K562 (cell line): ENCODE measurements at regions not wholly inside any gene's neighbourhood (a gene's known extent, or its start where the extent isn't known, plus 50 kb on each side); places are given as distances from the start of the nearest gene placed in this dataset.
"Not testable (repeated sequence)": the region's sequence is repeated elsewhere in the genome, so short reads cannot be mapped to it uniquely, and the experiment has no call there.

Experiments
- ATAC-seq: fragments of 200-7000 bp; cut with Tn5 transposase; 3 replicates; pipeline ENCODE4 v1.9.1; 2020; ENCODE audit warnings: moderate library complexity
- BruUV-seq: library from RNA; stranded (reverse); fragments of 400-500 nt; replicated peaks from 2 replicates; lab custom pipeline; 2021; lab: Mats Ljungman, UMichigan
- CTCF ChIA-PET: fragments of 300-600 bp; formaldehyde crosslinking; extraction: SDS; loops from one replicate; lab custom pipeline; 2021; ENCODE audit warnings: low intra/inter-chr PET ratio; lab: Yijun Ruan, JAX
- POLR2A ChIA-PET: fragments of 300-600, 350-650 bp; sonication (Branson Sonifier 250); formaldehyde crosslinking; extraction: SDS; loops from one replicate; lab custom pipeline; 2021; ENCODE audit warnings: antibody characterized with exemption, inconsistent platforms; lab: Yijun Ruan, JAX
- DNase-seq, 4 experiments: peaks; one replicate each; pipeline versions ENCODE4 v3.0.0 to v3.0.0-alpha.2; 2011 to 2018; ENCODE audit warnings: low spot score in 3 of 4, mixed read lengths in 3 of 4; ENCODE audit errors: extremely low read depth in 1 of 4
- FAIRE-seq: peaks from 2 replicates; lab custom pipeline; 2011; peaks lifted over from hg19 to GRCh38; lab: Jason Lieb, UNC
- H2AFZ ChIP-seq: 2 replicates; pipeline ENCODE4 v1.6.0; 2011; ENCODE audit warnings: low read depth, low read length, control low read depth, inconsistent platforms
- H3K27ac ChIP-seq: fragments of 200-600 bp; 3 replicates; pipeline ENCODE4 v1.8.0; 2011; ENCODE audit warnings: low read depth, mild to moderate bottlenecking, control low read depth, inconsistent platforms, low read length, moderate library complexity, mixed read lengths; ENCODE audit errors: extremely low read depth
- H3K27me3 ChIP-seq, 2 experiments: fragments of 300-600 bp in 1 of 2; 2 replicates in 1 of 2; 3 replicates in 1 of 2; pipeline versions ENCODE4 v1.6.0 to v1.8.0; 2011; ENCODE audit warnings: inconsistent platforms in 2 of 2, low read length in 2 of 2, mild to moderate bottlenecking in 1 of 2, mixed read lengths in 1 of 2, moderate library complexity in 1 of 2; ENCODE audit not compliant: control insufficient read depth in 2 of 2, insufficient read depth in 2 of 2
- H3K36me3 ChIP-seq: fragments of 300-600 bp; 3 replicates; pipeline ENCODE4 v1.8.0; 2011; ENCODE audit warnings: mild to moderate bottlenecking, low read length, inconsistent platforms; ENCODE audit not compliant: control insufficient read depth, insufficient read depth
- H3K4me1 ChIP-seq, 2 experiments: fragments of 200-600 bp in 1 of 2; replicated peaks in 1 of 2; 2 replicates in 1 of 2; 3 replicates in 1 of 2; pipeline versions ENCODE4 v1.5.1 to v1.8.0; 2011; ENCODE audit warnings: inconsistent platforms in 2 of 2, low read length in 2 of 2, mild to moderate bottlenecking in 1 of 2, mixed read lengths in 1 of 2, moderate library complexity in 1 of 2; ENCODE audit not compliant: control insufficient read depth in 2 of 2, insufficient read depth in 2 of 2
- H3K4me2 ChIP-seq: 2 replicates; pipeline ENCODE4 v1.6.1; 2011; ENCODE audit warnings: low read length, control low read depth, inconsistent platforms, mixed read lengths; ENCODE audit not compliant: insufficient read depth
- H3K4me3 ChIP-seq: fragments of 200-600 bp; sonication (generic), shearing (Covaris generic); 2 replicates; pipeline ENCODE4 v1.5.1; 2016; ENCODE audit warnings: control low read depth, inconsistent platforms
- H3K79me2 ChIP-seq: fragments of 200-600 bp; 3 replicates; pipeline ENCODE4 v1.8.0; 2011; ENCODE audit warnings: low read length, inconsistent platforms; ENCODE audit not compliant: control insufficient read depth, insufficient read depth
- H3K9ac ChIP-seq, 2 experiments: 2 replicates each; pipeline versions ENCODE4 v1.6.0 to v1.6.1; 2011; ENCODE audit warnings: low read depth in 2 of 2, low read length in 2 of 2, control low read depth in 1 of 2, inconsistent platforms in 1 of 2, mild to moderate bottlenecking in 1 of 2, mixed read lengths in 1 of 2; ENCODE audit not compliant: insufficient read depth in 1 of 2
- H3K9me1 ChIP-seq: one replicate; pipeline ENCODE4 v1.6.0; 2011; ENCODE audit warnings: inconsistent platforms, mild to moderate bottlenecking, low read length, moderate library complexity; ENCODE audit not compliant: control insufficient read depth, insufficient read depth
- H3K9me3 ChIP-seq: replicated peaks from 2 replicates; pipeline ENCODE4 v1.5.1; 2011; ENCODE audit warnings: low read depth, low read length, inconsistent platforms; ENCODE audit not compliant: control insufficient read depth, insufficient read depth
- H4K20me1 ChIP-seq: replicated peaks from 2 replicates; pipeline ENCODE4 v1.6.1; 2011; ENCODE audit warnings: low read length, inconsistent platforms, mixed read lengths; ENCODE audit not compliant: control insufficient read depth, insufficient read depth
- ETV5 ChIP-seq: sonication (generic); formaldehyde crosslinking; IDR thresholded peaks from 2 replicates; pipeline ENCODE4 v1.4.0; 2020; ENCODE audit warnings: low read depth, mild to moderate bottlenecking, missing genetic modification reagents
- ZNF146 ChIP-seq: IDR thresholded peaks from one replicate; pipeline ENCODE4 v1.6.1; 2018; ENCODE audit warnings: missing compliant biosample characterization; ENCODE audit not compliant: unreplicated experiment
- WGBS: fragments of 100-300 bp; shearing (Covaris generic); methylation state at CpG from one replicate; pipeline ENCODE4 v1.1.6; 2016; ENCODE audit warnings: low coverage, mixed read lengths; ENCODE audit not compliant: insufficient coverage; ENCODE audit errors: missing lambda C conversion rate; 5-methylcytosine and 5-hydroxymethylcytosine counted together
- in situ Hi-C: fragments of 300-500 bp; cut with MboI; formaldehyde crosslinking; loops from 4 replicates; pipeline ENCODE4 v1.15.0; 2018; ENCODE audit warnings: inconsistent platforms, mixed read lengths
- intact Hi-C: fragments of 100-400 bp; cut with micrococcal nuclease; formaldehyde crosslinking; loops from 2 replicates; pipeline ENCODE4 v1.14.2; 2022
- TF ChIP-seq, protein P1 (sequence below), 3 experiments: IDR thresholded peaks in 2 of 3; conservative IDR thresholded peaks in 1 of 3; 2 replicates each; pipeline ENCODE4 v1.5.1; 2011 to 2012; ENCODE audit warnings: low read length in 3 of 3, mild to moderate bottlenecking in 3 of 3, control low read depth in 2 of 3, improper control_type of control experiment in 1 of 3, inconsistent platforms in 1 of 3, low read depth in 1 of 3, mixed read lengths in 1 of 3, moderate library complexity in 1 of 3; ENCODE audit not compliant: insufficient read depth in 2 of 3

DNA sequence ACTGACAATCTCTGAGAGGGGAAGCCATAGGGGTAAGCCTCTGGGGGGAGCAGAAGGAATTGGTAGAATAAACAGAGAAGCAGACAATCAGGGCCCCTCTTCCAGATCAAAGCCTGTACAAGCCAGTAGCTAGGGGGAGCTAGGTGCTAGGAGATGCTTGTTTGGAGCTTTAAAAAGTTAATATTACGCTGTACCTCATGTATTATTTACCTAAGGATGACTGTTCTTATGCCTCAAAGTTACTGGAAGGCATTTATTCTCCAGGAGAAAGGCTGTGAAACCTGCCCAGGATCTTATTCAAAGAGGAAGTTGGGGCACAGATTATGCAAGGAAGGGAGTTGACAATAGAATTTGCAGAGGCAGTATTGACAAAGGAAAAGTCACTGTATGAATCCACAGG, 111.8 kb upstream of the SLC35F1 start:
- no peak overlapping the region for H3K27ac ChIP-seq
- no peaks in the 10 kb centered on the region for H3K9me3 ChIP-seq
- H3K27me3 ChIP-seq: no peaks in the 10 kb centered on the region
- DNase-seq: no peak
- H3K4me1 ChIP-seq: no peaks in the 10 kb centered on the region
- WGBS: 0% methylated on average over 1 of the region's 1 CpG
- no peak overlapping the region for H3K4me2 ChIP-seq
- intact Hi-C loops: no loop called here
- no peaks in the 10 kb centered on the region for H3K36me3 ChIP-seq
- no TSS peak for BruUV-seq
- no peak for TF ChIP-seq ETV5
- TF ChIP-seq, protein P1, sequence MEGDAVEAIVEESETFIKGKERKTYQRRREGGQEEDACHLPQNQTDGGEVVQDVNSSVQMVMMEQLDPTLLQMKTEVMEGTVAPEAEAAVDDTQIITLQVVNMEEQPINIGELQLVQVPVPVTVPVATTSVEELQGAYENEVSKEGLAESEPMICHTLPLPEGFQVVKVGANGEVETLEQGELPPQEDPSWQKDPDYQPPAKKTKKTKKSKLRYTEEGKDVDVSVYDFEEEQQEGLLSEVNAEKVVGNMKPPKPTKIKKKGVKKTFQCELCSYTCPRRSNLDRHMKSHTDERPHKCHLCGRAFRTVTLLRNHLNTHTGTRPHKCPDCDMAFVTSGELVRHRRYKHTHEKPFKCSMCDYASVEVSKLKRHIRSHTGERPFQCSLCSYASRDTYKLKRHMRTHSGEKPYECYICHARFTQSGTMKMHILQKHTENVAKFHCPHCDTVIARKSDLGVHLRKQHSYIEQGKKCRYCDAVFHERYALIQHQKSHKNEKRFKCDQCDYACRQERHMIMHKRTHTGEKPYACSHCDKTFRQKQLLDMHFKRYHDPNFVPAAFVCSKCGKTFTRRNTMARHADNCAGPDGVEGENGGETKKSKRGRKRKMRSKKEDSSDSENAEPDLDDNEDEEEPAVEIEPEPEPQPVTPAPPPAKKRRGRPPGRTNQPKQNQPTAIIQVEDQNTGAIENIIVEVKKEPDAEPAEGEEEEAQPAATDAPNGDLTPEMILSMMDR (IDR thresholded peaks at IDR 0.05 in 2 of 3, conservative IDR thresholded peaks at IDR 0.05 in 1 of 3; ENCODE audit: insufficient read depth in 2 of 3, low read depth in 1 of 3, low read length in 3 of 3): peak in 1 of 3 experiments; percentile 14; a peak in 1 of 6 replicates
- ATAC-seq: no peak
- no peaks in the 10 kb centered on the region for H3K79me2 ChIP-seq
- FAIRE-seq: no peak
- no peak overlapping the region for H3K9ac ChIP-seq
- H3K4me3 ChIP-seq: no peak overlapping the region
- POLR2A ChIA-PET: no interaction called here
- no peaks in the 10 kb centered on the region; the same call in 1 of the 2 replicates for H4K20me1 ChIP-seq
- H3K9me1 ChIP-seq: no peaks in the 10 kb centered on the region
- no peak overlapping the region for H2AFZ ChIP-seq
- CTCF ChIA-PET: no interaction called here
- in situ Hi-C loops: no loop called here

DNA sequence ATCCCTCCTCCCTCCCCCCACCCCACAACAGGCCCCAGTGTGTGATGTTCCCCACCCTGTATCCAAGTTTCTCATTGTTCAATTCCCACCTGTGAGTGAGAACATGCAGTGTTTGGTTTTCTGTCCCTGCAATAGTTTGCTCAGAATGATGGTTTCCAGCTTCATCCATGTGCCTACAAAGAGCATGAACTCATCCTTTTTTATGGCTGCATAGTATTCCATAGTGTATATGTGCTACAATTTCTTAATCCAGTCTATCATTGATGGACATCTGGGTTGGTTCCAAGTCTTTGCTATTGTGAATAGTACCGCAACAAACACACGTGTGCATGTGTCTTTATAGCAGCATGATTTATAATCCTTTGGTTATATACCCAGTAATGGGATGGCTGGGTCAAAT, 108.2 kb upstream of the SLC35F1 start:
- in situ Hi-C loops, H3K79me2 ChIP-seq, H3K4me2 ChIP-seq, FAIRE-seq, H3K9me3 ChIP-seq, H3K9ac ChIP-seq, H3K4me1 ChIP-seq, ATAC-seq, H3K9me1 ChIP-seq, H3K36me3 ChIP-seq, H4K20me1 ChIP-seq, BruUV-seq, intact Hi-C loops, H3K27ac ChIP-seq, H2AFZ ChIP-seq, CTCF ChIA-PET, DNase-seq, H3K27me3 ChIP-seq, H3K4me3 ChIP-seq, POLR2A ChIA-PET: not testable (repeated sequence)
- peak; percentile 79 for TF ChIP-seq ZNF146
- 0% methylated on average over 2 of the region's 2 CpGs for WGBS
